22Rv1 (cell line): ENCODE measurements at regions not wholly inside any gene's neighbourhood (a gene's known extent, or its start where the extent isn't known, plus 50 kb on each side); places are given as distances from the start of the nearest gene placed in this dataset.

Experiments
- H3K27ac ChIP-seq: fragments of 450-650 bp; 2 replicates; pipeline ENCODE4 v1.5.1; 2017
- ZFX ChIP-seq: fragments of 450-650 bp; IDR thresholded peaks from 2 replicates; pipeline ENCODE4 v1.6.1; 2017; ENCODE audit warnings: antibody characterized with exemption, borderline replicate concordance
- TF ChIP-seq, protein P1 (sequence below): fragments of 450-650 bp; IDR thresholded peaks from 2 replicates; pipeline ENCODE4 v1.5.1; 2017; ENCODE audit warnings: mild to moderate bottlenecking

DNA sequence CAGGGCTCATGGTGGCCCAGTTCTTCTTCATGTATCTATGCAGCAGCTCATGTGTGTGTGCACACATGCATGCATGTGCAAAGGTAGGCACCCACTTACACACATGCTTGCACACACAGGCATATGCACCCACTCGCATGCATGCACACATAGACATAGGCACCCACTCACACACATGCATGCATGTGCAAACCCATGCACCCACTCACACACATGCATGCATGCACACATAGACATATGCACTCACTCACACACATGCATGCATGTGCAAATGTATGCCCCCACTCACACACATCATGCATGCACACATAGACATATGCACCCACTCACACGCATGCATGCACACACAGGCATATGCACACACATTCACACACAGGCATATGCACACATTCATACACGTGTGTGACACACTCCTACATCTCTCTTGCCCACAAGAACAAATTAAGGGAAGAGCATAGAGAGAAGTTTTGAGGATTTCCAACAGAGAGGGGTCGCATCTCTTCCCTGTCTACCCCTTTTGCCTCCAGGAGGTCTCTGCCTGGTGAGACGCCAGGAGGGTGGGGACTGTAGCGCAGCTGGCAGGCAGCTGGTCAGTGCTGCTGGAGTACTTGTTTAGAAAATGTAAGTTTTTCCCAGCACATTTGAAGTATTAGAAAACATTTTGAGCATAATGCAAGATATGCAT, 63.9 kb upstream of the ARHGEF7 start:
- H3K27ac ChIP-seq = no peak overlapping the region
- no peak for TF ChIP-seq ZFX
- TF ChIP-seq, protein P1, sequence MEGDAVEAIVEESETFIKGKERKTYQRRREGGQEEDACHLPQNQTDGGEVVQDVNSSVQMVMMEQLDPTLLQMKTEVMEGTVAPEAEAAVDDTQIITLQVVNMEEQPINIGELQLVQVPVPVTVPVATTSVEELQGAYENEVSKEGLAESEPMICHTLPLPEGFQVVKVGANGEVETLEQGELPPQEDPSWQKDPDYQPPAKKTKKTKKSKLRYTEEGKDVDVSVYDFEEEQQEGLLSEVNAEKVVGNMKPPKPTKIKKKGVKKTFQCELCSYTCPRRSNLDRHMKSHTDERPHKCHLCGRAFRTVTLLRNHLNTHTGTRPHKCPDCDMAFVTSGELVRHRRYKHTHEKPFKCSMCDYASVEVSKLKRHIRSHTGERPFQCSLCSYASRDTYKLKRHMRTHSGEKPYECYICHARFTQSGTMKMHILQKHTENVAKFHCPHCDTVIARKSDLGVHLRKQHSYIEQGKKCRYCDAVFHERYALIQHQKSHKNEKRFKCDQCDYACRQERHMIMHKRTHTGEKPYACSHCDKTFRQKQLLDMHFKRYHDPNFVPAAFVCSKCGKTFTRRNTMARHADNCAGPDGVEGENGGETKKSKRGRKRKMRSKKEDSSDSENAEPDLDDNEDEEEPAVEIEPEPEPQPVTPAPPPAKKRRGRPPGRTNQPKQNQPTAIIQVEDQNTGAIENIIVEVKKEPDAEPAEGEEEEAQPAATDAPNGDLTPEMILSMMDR = no peak

DNA sequence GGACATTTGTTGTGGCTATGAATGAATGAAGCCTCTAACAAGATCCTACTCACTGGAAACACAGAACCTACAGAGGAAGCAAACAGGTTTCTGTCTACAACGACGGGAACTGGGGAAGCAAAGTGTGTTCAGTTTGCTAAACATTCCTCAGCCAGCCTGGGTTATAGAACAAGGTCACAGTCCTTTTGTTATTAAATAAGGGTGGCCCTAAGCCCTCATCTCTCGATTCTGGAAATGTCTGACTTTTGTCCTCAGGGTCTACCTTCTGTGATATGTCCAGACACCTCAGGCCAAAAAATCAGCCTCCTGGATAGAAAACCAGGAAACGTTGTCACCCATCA, 64.6 kb upstream of the ARHGEF7 start:
- H3K27ac ChIP-seq = no peak overlapping the region
- no peak for TF ChIP-seq ZFX
- TF ChIP-seq, protein P1 = peak; percentile 7; the same call in 1 of the 2 replicates

GRCh38 chr13:111049791-111050538, 65.1 kb upstream of the ARHGEF7 start:
- TF ChIP-seq ZFX = no peak
- TF ChIP-seq, protein P1 = peak; percentile 38

DNA sequence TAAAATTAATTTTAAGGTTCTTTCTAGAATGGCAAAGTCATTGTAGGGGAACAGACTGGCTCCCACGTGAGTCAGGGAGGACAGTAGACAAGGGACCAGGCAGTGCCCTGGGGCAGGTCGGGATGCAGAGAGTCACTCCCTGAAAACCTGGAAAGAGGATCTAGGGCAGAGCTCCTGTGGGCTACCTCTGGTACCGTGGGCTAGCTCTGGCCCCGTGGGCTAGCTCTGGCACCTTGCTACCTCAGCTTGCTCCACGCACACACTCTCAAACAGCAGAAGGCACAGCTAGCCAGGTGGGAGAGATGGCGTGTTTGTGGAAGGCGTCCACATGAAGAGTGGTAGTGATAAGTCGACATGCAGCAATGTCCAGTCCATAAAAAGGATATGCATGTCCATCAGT, 66.7 kb upstream of the ARHGEF7 start:
- no peak for TF ChIP-seq ZFX
- TF ChIP-seq, protein P1 = no peak
- H3K27ac ChIP-seq = no peak overlapping the region

More at GRCh38 chr13:111049791-111050538, 65.1 kb upstream of the ARHGEF7 start:
- H3K27ac ChIP-seq = no peak overlapping the region

- TF ChIP-seq, protein P1 = no peak
- no peak for TF ChIP-seq ZFX
- H3K27ac ChIP-seq = no peak overlapping the region
Measured at GRCh38 chr13:111047326-111047725, 67.8 kb upstream of the ARHGEF7 start.

DNA sequence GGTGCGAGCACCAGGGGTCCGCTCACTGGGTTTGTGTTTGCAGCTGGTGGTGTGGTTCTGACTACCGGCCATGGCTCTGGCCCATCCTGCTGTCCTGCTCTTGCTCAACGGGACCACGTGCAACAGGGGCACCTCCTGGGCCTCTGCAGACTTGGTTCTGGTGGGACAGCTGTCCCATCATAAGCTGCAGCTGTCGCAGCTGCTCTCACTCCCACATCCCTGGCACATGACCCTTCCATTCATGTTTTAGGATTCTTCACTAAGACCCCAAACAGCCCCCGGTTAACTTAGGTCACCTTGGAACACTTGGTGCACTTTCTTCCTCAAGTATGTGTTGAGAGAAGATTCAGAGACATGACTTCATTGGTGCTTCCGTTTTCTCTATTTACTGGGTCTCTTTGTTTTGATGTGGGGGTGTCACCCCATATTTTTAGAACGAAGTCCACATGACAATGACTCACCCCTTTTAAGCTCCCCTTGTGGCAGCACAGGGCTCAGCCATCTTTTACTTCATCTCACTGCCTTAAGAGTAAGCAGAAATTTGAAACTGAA, 68.4 kb upstream of the ARHGEF7 start:
- TF ChIP-seq ZFX = no peak
- H3K27ac ChIP-seq = no peak overlapping the region

DNA sequence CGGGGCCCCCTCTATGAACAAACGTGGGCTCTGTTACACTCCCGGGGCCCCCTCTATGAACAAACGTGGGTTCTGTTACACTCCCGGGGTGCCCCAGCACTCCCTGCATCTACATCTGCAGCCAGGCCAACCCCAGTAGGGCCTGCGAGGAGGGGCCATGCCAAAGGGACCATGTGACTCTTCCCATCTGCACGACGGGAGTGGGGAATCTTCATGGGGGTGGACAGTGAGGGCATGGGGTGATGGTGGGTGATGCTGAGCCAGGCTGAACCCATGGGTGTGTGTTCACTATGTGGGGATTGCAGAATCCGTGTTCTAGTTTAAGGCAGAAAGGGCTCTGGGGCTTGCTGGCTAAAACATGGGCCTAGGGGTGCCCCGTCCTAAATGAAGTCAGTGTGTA, 69.9 kb upstream of the ARHGEF7 start:
- H3K27ac ChIP-seq = no peak overlapping the region
- no peak for TF ChIP-seq ZFX

GRCh38 chr13:111044087-111044830, 70.9 kb upstream of the ARHGEF7 start:
- no peak overlapping the region for H3K27ac ChIP-seq
- TF ChIP-seq, protein P1 = no peak
- no peak for TF ChIP-seq ZFX
